Calu3 (cell line): ENCODE measurements at regions not wholly inside any gene's neighbourhood (a gene's known extent, or its start where the extent isn't known, plus 50 kb on each side); places are given as distances from the start of the nearest gene placed in this dataset.

Source experiments
- BruUV-seq: library from RNA; stranded (reverse); fragments of 400-500 nt; replicated peaks from 2 replicates; lab custom pipeline; 2021; lab: Mats Ljungman, UMichigan
- CTCF ChIA-PET: fragments of 300-600 bp; sonication (Branson Sonifier 250); formaldehyde crosslinking; loops from one replicate; lab custom pipeline; 2022; ENCODE audit warnings: antibody characterized with exemption; lab: Charles Lee
- DNase-seq: peaks from one replicate; pipeline ENCODE4 v3.0.0; 2022
- H3K27ac Mint-ChIP-seq: one replicate; pipeline ENCODE4 v1.8.0; 2022; ENCODE audit warnings: mixed read lengths; ENCODE audit not compliant: unreplicated experiment
- H3K27me3 Mint-ChIP-seq: one replicate; pipeline ENCODE4 v1.8.0; 2022; ENCODE audit warnings: mixed read lengths; ENCODE audit not compliant: unreplicated experiment
- H3K36me3 Mint-ChIP-seq: one replicate; pipeline ENCODE4 v1.8.0; 2022; ENCODE audit warnings: mild to moderate bottlenecking, moderate library complexity, mixed read lengths; ENCODE audit not compliant: insufficient read depth, unreplicated experiment
- H3K4me1 Mint-ChIP-seq: one replicate; pipeline ENCODE4 v1.8.0; 2022; ENCODE audit warnings: mild to moderate bottlenecking, low read depth, mixed read lengths; ENCODE audit not compliant: unreplicated experiment
- H3K4me3 Mint-ChIP-seq: one replicate; pipeline ENCODE4 v1.8.0; 2022; ENCODE audit warnings: mild to moderate bottlenecking, low read depth, moderate library complexity, mixed read lengths; ENCODE audit not compliant: unreplicated experiment
- H3K9me3 Mint-ChIP-seq: one replicate; pipeline ENCODE4 v1.8.0; 2022; ENCODE audit warnings: low read depth, mixed read lengths; ENCODE audit not compliant: unreplicated experiment
- CTCF ChIP-seq: fragments of 200-600 bp; IDR thresholded peaks from one replicate; pipeline ENCODE4 v1.8.0; 2022; ENCODE audit warnings: antibody characterized with exemption; ENCODE audit not compliant: unreplicated experiment
- intact Hi-C: fragments of 100-400 bp; cut with micrococcal nuclease; formaldehyde crosslinking; loops from one replicate; pipeline ENCODE4 v1.10.0; 2022; ENCODE audit not compliant: unreplicated experiment

- H3K9me3 Mint-ChIP-seq: no peaks in the 10 kb centered on the region
- no peak overlapping the region for H3K4me3 Mint-ChIP-seq
- no TSS peak for BruUV-seq
- no peaks in the 10 kb centered on the region for H3K4me1 Mint-ChIP-seq
- H3K27ac Mint-ChIP-seq: no peak overlapping the region
- no peak for TF ChIP-seq CTCF
- no peak for DNase-seq
- intact Hi-C loops: no loop called here
- H3K27me3 Mint-ChIP-seq: peaks cover 28% of the 10 kb centered on the region
- no peaks in the 10 kb centered on the region for H3K36me3 Mint-ChIP-seq
- CTCF ChIA-PET: no interaction called here
Observed at GRCh38 chr20:4443016-4443415, 193.9 kb upstream of the ADRA1D start.

DNA sequence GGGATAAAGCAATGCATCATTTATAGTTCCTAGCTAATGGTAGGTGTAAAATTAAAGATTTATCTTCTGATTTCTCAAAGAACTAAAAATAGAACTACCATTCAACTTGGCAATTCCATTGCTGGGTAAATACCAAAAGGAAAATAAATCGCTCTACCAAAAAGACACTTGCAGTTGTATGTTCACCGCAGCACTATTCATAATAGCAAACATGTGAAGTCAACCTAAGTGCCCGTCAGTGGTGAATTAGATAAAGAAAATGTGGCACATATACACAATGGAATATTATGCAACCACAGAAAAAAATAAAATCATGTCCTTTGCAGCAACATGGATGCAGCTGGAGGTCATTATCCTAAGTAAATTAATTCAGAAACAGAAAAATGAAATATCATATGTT, 192.8 kb upstream of the ADRA1D start:
- Mint-ChIP-seq H3K27me3 (peaks cover 30% of the 10 kb centered on the region), H3K27ac (no peak overlapping the region), H3K36me3 (no peaks in the 10 kb centered on the region), H3K4me1 (no peaks in the 10 kb centered on the region), H3K9me3 (no peaks in the 10 kb centered on the region), H3K4me3 (no peak overlapping the region)
- no TSS peak for BruUV-seq
- intact Hi-C loops: no loop called here
- no peak for TF ChIP-seq CTCF
- CTCF ChIA-PET: no interaction called here
- DNase-seq: no peak

DNA sequence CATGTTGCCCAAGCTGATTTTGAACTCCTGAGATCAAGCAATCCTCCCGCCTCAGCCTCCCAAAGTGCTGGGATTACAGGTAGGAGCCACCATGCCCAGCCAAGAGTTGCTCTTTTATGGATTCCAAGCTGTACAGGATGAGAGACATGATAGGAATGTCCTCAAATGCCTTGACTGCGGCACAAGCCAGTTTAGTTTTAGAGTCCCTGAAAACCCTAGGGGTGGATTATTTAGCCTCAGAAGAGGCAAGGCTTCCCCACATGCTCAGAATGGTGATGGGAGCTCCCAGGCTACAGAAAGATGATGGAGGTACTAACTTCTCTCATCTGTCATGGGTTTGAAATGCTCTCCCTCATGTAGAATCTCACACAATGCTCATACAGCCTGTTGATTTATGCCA, 192.1 kb upstream of the ADRA1D start:
- TF ChIP-seq CTCF: no peak
- DNase-seq: no peak
- no peaks in the 10 kb centered on the region for H3K4me1 Mint-ChIP-seq
- no TSS peak for BruUV-seq
- CTCF ChIA-PET: no interaction called here
- no peak overlapping the region for H3K27ac Mint-ChIP-seq
- H3K27me3 Mint-ChIP-seq: peaks cover 35% of the 10 kb centered on the region
- no peak overlapping the region for H3K4me3 Mint-ChIP-seq
- no peaks in the 10 kb centered on the region for H3K9me3 Mint-ChIP-seq
- intact Hi-C loops: no loop called here
- H3K36me3 Mint-ChIP-seq: no peaks in the 10 kb centered on the region

GRCh38 chr20:4439461-4439860, 190.4 kb upstream of the ADRA1D start:
- H3K9me3 Mint-ChIP-seq: no peaks in the 10 kb centered on the region
- peaks cover 35% of the 10 kb centered on the region for H3K27me3 Mint-ChIP-seq
- BruUV-seq: no TSS peak
- DNase-seq: no peak
- no peaks in the 10 kb centered on the region for H3K4me1 Mint-ChIP-seq
- CTCF ChIA-PET: no interaction called here
- intact Hi-C loops: no loop called here
- TF ChIP-seq CTCF: no peak
- no peaks in the 10 kb centered on the region for H3K36me3 Mint-ChIP-seq
- no peak overlapping the region for H3K27ac Mint-ChIP-seq
- H3K4me3 Mint-ChIP-seq: no peak overlapping the region
